Stimulated activated CD8-positive, alpha-beta memory T cell treated with anti-CD3 and anti-CD28 coated beads, Interleukin-4, amount 100 ng/mL, for 4 hours (primary cell): ENCODE measurements at regions not wholly inside any gene's neighbourhood (a gene's known extent, or its start where the extent isn't known, plus 50 kb on each side); places are given as distances from the start of the nearest gene placed in this dataset.
"Not testable (repeated sequence)": the region's sequence is repeated elsewhere in the genome, so short reads cannot be mapped to it uniquely, and the experiment has no call there.

Experiments
- DNase-seq, 2 donors: peaks; one replicate each; pipeline ENCODE4 v3.0.0-alpha.2; 2020; ENCODE audit warnings: low read depth in 2 of 2, low spot score in 1 of 2

GRCh38 chr16:29355339-29356059 is 51.0 kb downstream of the NPIPB11 start:
- DNase-seq: not testable (repeated sequence)

- DNase-seq: not testable (repeated sequence)
Measured at GRCh38 chr16:29354449-29354848, 52.1 kb downstream of the NPIPB11 start.

GRCh38 chr16:29352617-29352999 is 53.9 kb downstream of the NPIPB11 start:
- DNase-seq: not testable (repeated sequence)

GRCh38 chr16:29351970-29352616 is 54.4 kb downstream of the NPIPB11 start:
- not testable (repeated sequence) for DNase-seq

GRCh38 chr16:29351271-29351969 is 55.1 kb downstream of the NPIPB11 start:
- DNase-seq: not testable (repeated sequence)

- DNase-seq: not testable (repeated sequence)
Measured at GRCh38 chr16:29349966-29350365, 56.5 kb downstream of the NPIPB11 start.

GRCh38 chr16:29348748-29349147 is 57.8 kb downstream of the NPIPB11 start:
- DNase-seq: not testable (repeated sequence)

GRCh38 chr16:29348123-29348690 is 58.3 kb downstream of the NPIPB11 start:
- DNase-seq: not testable (repeated sequence)

- not testable (repeated sequence) for DNase-seq
Measured at GRCh38 chr16:29346796-29347580, 59.5 kb downstream of the NPIPB11 start.

GRCh38 chr16:29346203-29346602 is 60.3 kb downstream of the NPIPB11 start:
- not testable (repeated sequence) for DNase-seq

- not testable (repeated sequence) for DNase-seq
Measured at GRCh38 chr16:29342937-29343336, 63.6 kb downstream of the NPIPB11 start.

GRCh38 chr16:29340779-29341438 is 65.6 kb downstream of the NPIPB11 start:
- DNase-seq: not testable (repeated sequence)

GRCh38 chr16:29340235-29340634 is 66.3 kb downstream of the NPIPB11 start:
- DNase-seq: not testable (repeated sequence)

- not testable (repeated sequence) for DNase-seq
Measured at GRCh38 chr16:29338821-29339700, 67.5 kb downstream of the NPIPB11 start.

GRCh38 chr16:29337385-29337901 is 69.1 kb downstream of the NPIPB11 start:
- not testable (repeated sequence) for DNase-seq

GRCh38 chr16:29335549-29335846 is 71.0 kb downstream of the NPIPB11 start:
- not testable (repeated sequence) for DNase-seq

- DNase-seq: not testable (repeated sequence)
Measured at GRCh38 chr16:29334776-29335548, 71.5 kb downstream of the NPIPB11 start.

GRCh38 chr16:29333492-29334097 is 72.9 kb downstream of the NPIPB11 start:
- DNase-seq: not testable (repeated sequence)
